HTR-8/SVneo (cell line): ENCODE measurements at regions not wholly inside any gene's neighbourhood (a gene's known extent, or its start where the extent isn't known, plus 50 kb on each side); places are given as distances from the start of the nearest gene placed in this dataset.

Experiments used
- DNase-seq: peaks from one replicate; pipeline ENCODE4 v3.0.0; 2011; ENCODE audit warnings: low spot score, mixed read lengths; ENCODE audit not compliant: insufficient read length
- FAIRE-seq: peaks from 2 replicates; lab custom pipeline; 2011; peaks lifted over from hg19 to GRCh38; lab: Jason Lieb, UNC

DNA sequence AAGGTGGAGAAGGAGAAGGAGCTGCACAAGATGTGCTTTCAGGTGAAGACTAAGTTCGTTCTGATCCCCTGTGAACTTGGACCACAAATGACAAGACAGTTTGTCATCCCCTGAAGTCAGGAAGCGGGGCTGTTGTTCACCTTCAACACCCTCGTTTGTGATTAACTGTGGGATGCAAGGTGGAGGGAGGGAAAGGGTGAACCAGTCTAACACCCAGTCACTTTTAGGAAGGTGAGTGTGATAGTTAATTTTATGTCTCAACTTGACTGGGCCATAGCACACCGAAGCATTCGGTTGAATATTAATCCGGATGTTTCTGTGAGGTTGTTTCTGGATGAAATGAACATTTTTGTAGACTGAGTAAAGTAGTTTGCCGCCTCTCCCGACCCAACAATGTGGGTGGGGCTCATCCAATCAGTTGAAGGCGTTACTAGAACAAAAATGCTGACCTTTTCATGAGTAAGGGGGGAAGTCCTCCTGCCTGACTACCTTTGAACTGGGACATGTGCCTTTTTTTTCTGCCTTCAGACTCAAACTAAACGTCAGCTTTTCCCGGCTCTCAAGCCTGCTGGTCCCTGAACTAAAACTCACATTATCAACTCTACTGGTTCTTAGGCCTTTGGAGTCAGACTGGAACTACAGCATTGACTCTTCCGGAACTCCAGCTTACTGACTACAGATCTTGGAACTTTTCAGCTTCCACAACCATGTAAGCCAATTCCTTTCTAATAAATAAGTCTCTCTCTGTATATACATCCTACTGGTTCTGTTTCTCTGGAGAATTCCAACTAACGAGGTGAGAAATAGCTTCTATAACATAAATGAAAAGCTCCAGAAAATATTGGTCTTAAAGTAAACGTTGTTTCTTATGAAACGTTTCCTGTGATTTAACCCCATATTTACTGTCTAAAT is 264.0 kb upstream of the SLITRK3 start:
- DNase-seq = no peak
- no peak for FAIRE-seq

DNA sequence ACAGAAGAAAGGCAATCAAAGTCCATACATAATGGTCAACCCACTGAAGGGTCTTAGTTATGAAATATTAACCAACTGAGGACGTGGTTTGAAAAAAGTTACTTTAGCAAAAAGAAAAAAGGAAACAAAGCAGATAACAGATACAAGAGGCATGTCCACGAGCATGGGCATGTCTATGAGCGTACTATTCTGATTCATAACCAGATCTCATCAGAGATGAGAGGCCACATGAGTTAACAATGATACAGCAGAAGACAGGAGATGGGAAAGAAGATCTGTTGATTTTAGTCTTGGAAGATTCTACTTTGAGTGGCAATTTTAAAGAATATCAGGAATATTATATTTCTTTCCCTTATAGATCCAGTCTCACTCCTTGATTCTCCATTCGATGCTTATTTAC is 262.9 kb upstream of the SLITRK3 start:
- FAIRE-seq = no peak

DNA sequence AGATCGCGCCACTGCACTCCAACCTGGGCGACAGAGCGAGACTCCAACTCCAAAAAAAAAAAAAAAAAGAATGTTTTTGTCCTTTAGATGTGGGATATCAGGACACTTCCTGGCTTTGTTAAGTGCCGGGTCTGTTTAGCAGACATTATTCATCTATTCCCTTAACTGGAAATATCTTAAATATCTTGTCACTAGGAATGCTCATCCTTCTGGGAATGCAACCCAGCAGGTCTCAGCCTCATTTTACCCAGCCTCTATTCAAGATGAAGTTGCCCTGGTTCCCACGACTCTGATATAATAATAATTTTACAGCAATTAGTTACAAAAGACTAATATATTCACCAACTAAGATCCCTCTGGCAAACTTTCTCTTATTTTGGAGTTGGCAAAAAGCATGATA is 260.9 kb upstream of the SLITRK3 start:
- DNase-seq = no peak
- FAIRE-seq = no peak

More for the DNA sequence above, 262.9 kb upstream of the SLITRK3 start:
- no peak for DNase-seq

GRCh38 chr3:165455793-165456192 is 259.6 kb upstream of the SLITRK3 start:
- FAIRE-seq (no peak), DNase-seq (no peak)

- FAIRE-seq = no peak
- DNase-seq = no peak
These were observed 259.2 kb upstream of the SLITRK3 start for GRCh38 chr3:165455360-165455759.

DNA sequence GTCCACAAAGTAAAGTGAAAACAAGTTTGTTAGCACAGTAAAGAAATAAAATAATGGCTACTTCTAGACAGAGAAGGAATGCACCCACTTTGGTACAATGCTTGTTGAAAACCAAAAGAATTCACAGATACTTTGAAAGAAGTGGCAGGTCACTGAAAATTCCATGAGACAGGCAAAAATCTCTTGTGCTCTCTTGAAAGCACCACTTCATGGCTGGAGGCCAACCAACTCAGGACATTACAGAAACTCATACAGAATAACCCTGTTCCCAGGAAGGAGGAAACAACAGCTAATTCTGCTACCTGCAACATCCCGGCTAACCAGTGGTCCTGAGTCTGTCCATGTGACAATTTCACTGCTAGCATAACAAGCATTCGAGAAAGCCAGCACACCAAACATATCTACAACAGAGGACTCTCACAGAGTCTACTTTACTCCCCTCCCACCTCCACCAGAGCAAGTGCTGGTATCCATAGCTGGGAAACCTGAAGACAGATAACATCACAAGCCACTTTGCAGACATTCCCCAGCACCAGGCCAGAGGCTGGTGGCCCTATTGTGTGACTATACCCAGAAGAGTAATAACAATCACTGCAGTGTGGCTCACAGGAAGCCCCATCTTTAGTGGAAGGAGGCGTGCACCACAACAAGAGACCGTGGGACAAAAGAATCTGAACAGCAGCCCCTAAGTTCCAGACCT is 255.3 kb upstream of the SLITRK3 start:
- FAIRE-seq = no peak
- no peak for DNase-seq

DNA sequence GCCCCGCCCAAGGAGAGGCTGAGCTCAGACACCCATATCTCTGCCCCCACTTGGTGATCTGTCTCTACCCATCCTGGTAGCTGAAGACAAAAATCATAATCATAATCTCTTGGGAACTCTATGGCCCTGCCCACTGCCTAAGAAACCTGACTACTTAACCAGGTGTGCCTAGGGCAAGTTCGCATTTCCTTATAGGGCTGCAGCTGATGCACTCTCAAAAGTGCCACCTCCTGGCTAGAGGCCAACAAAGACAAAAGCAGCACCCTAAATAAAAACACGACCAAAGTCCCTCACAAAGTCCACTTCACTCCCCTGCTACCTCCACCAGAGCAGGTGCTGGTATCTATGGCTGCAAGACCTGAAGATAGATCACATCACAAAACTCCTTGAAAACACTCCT is 250.4 kb upstream of the SLITRK3 start:
- DNase-seq = no peak
- FAIRE-seq = no peak

- FAIRE-seq = no peak
- DNase-seq = no peak
These were observed 248.6 kb upstream of the SLITRK3 start for GRCh38 chr3:165444745-165445144.

GRCh38 chr3:165443664-165444063 is 247.5 kb upstream of the SLITRK3 start:
- DNase-seq (no peak), FAIRE-seq (no peak)

- no peak for FAIRE-seq
- DNase-seq = no peak
These were observed 245.9 kb upstream of the SLITRK3 start for GRCh38 chr3:165442061-165442460.

- no peak for FAIRE-seq
- no peak for DNase-seq
These were observed 244.2 kb upstream of the SLITRK3 start for GRCh38 chr3:165440380-165440779.

DNA sequence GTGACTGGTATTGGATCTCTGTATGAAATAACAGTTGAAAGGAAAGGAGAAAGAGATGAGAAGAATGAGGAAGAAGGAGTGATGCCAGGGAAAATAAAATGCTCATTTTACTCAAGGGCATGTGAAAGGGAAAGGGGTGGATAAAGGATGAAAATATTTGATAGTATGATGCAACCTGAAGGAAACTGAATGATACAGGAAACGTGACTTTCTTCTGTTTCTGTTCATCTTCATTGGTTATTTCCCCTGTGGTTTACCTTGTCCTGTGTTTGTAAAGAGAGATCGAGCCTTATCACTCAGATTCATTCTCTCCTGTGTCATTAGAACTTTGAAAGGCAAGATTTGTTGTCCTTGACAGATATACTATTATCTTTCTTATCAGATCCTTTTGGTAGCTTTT is 243.6 kb upstream of the SLITRK3 start:
- FAIRE-seq (no peak), DNase-seq (no peak)

GRCh38 chr3:165434516-165434915 is 238.3 kb upstream of the SLITRK3 start:
- no peak for FAIRE-seq

DNA sequence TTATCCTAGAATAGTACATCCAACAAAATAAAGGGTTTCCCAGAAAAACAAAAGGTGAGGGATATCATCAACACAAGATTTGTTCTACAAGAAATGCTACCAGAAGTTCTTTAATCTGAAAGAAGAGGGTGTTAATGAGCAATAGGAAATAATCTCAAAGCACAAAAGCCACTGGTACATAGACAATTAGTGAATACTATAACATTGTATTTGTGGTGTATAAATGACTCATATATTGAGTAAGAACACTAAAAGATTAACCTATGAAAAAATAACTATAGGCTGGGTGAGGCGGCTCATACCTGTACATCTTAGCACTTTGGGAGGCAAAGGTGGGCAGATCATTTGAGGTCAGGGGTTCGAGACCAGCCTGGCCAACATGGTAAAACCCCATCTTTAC is 210.2 kb upstream of the SLITRK3 start:
- FAIRE-seq (no peak), DNase-seq (no peak)

More at GRCh38 chr3:165434516-165434915, 238.3 kb upstream of the SLITRK3 start:
- DNase-seq = no peak

GRCh38 chr3:165404357-165405027 is 208.3 kb upstream of the SLITRK3 start:
- no peak for FAIRE-seq
- DNase-seq = no peak

GRCh38 chr3:165403666-165404065 is 207.5 kb upstream of the SLITRK3 start:
- DNase-seq (no peak), FAIRE-seq (no peak)

GRCh38 chr3:165395188-165395587 is 199.0 kb upstream of the SLITRK3 start:
- FAIRE-seq = no peak

DNA sequence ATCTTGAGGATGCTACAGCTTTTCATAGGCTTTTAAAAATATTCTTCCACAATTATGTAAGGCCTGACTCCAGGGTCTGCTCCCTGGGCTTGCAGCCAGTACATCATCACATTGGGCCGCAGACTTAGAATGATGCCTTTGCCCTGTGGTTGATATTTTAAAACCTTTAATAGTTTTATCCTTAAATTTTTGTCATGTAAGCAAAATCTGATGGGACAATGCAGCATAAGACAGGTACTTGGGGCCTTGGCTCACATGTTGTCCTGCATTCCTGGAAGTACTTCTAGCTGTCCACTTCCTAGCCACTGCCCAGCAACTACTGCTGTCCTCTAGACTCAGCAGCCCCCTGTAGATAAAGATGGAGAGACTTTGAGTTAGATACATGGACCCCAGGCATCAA is 197.3 kb upstream of the SLITRK3 start:
- FAIRE-seq = no peak
- no peak for DNase-seq

More at GRCh38 chr3:165395188-165395587, 199.0 kb upstream of the SLITRK3 start:
- DNase-seq = no peak

DNA sequence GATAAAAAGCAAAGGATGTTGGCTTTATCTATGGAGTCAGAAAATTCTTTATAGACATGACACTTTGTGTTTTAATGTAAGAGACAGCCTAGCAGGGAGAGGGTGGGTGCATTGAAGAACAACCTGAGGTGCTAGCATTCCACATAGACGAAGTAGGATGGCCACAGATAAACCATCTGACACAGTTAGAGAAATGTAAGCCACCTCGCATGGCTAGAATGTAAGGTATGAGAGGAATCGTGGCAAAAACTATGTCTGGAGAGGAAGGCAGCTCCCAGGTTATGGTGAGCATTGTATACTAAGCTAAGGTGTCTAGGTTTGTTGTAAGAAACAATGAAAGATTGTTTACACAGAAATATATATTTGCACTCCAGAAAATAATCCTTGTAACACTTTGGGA is 194.0 kb upstream of the SLITRK3 start:
- no peak for FAIRE-seq

GRCh38 chr3:165389653-165390052 is 193.5 kb upstream of the SLITRK3 start:
- no peak for FAIRE-seq
- DNase-seq = no peak

More for the DNA sequence above, 194.0 kb upstream of the SLITRK3 start:
- no peak for DNase-seq

GRCh38 chr3:165389064-165389463 is 192.9 kb upstream of the SLITRK3 start:
- DNase-seq (no peak), FAIRE-seq (no peak)
